ENCODE measurements at regions not wholly inside any gene's neighbourhood (a gene's known extent, or its start where the extent isn't known, plus 50 kb on each side); places are given as distances from the start of the nearest gene placed in this dataset.

DNA sequence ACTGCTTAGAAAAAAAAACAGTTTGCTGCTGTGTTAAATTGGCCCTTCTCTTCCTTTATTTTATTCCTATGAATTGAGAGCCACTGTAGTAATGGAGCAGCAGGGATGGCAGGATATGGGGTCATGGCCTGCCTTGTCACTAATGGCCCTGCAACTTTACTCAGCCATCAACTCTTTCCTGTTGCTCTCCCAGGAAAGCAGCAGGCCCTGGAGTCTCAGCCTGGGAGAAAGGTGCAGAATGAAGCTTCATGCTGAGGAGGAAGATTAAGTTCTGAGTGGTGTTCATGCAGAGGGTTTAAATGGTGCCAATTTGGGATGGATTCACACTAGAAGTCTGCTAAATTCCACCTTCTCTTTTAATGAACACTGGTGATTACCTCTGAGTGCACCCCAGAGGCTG lies 285.6 kb downstream of the GPAT3 start:
- TF ChIP-seq, protein P1, sequence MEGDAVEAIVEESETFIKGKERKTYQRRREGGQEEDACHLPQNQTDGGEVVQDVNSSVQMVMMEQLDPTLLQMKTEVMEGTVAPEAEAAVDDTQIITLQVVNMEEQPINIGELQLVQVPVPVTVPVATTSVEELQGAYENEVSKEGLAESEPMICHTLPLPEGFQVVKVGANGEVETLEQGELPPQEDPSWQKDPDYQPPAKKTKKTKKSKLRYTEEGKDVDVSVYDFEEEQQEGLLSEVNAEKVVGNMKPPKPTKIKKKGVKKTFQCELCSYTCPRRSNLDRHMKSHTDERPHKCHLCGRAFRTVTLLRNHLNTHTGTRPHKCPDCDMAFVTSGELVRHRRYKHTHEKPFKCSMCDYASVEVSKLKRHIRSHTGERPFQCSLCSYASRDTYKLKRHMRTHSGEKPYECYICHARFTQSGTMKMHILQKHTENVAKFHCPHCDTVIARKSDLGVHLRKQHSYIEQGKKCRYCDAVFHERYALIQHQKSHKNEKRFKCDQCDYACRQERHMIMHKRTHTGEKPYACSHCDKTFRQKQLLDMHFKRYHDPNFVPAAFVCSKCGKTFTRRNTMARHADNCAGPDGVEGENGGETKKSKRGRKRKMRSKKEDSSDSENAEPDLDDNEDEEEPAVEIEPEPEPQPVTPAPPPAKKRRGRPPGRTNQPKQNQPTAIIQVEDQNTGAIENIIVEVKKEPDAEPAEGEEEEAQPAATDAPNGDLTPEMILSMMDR (IDR thresholded peaks at IDR 0.05; ENCODE audit: low read depth, low read length), result no peak
- TF ChIP-seq, protein P2, sequence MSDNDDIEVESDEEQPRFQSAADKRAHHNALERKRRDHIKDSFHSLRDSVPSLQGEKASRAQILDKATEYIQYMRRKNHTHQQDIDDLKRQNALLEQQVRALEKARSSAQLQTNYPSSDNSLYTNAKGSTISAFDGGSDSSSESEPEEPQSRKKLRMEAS (IDR thresholded peaks at IDR 0.05; ENCODE audit: low read depth, low read length), result no peak
- TF ChIP-seq POLR2A (IDR thresholded peaks at IDR 0.05; ENCODE audit: extremely low read depth, insufficient read length) (no peak), MYC (IDR thresholded peaks at IDR 0.05; ENCODE audit: low read depth, low read length) (no peak)
